ENCODE measurements at regions not wholly inside any gene's neighbourhood (a gene's known extent, or its start where the extent isn't known, plus 50 kb on each side); places are given as distances from the start of the nearest gene placed in this dataset.

DNA sequence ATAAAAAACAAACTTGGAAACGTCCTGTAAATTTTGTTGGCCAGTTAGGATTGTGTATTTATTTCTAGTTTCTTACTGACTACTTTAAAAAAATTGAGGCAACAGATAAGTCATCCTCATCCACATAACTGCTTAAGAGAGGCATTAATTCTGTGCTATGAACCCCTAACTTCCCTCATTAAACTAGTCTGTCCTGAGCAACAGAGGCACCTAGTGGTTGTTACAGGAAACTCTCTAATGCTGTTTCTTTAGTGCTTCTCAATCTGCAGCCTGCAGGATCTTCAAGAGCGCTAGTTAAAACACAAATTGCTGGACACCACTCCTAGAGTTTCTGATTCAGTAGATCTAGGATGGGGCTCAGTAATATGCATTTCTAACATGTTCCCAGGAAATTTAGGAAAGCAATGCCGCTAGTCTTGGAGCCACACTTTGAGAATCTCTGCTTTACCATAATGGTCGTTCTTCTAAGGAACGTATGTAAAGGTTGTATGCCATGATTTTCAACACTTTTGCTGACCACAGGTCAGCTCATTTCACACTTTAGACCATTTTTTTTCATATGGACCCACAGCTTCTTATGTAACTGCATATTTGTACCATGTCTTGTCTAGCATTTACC, 410.1 kb upstream of the SMARCA2 start:
- TF ChIP-seq, protein P1, sequence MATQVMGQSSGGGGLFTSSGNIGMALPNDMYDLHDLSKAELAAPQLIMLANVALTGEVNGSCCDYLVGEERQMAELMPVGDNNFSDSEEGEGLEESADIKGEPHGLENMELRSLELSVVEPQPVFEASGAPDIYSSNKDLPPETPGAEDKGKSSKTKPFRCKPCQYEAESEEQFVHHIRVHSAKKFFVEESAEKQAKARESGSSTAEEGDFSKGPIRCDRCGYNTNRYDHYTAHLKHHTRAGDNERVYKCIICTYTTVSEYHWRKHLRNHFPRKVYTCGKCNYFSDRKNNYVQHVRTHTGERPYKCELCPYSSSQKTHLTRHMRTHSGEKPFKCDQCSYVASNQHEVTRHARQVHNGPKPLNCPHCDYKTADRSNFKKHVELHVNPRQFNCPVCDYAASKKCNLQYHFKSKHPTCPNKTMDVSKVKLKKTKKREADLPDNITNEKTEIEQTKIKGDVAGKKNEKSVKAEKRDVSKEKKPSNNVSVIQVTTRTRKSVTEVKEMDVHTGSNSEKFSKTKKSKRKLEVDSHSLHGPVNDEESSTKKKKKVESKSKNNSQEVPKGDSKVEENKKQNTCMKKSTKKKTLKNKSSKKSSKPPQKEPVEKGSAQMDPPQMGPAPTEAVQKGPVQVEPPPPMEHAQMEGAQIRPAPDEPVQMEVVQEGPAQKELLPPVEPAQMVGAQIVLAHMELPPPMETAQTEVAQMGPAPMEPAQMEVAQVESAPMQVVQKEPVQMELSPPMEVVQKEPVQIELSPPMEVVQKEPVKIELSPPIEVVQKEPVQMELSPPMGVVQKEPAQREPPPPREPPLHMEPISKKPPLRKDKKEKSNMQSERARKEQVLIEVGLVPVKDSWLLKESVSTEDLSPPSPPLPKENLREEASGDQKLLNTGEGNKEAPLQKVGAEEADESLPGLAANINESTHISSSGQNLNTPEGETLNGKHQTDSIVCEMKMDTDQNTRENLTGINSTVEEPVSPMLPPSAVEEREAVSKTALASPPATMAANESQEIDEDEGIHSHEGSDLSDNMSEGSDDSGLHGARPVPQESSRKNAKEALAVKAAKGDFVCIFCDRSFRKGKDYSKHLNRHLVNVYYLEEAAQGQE (IDR thresholded peaks at IDR 0.05; ENCODE audit: borderline replicate concordance) = no peak
- TF ChIP-seq CTCF (IDR thresholded peaks at IDR 0.05; ENCODE audit: poor library complexity, severe bottlenecking) = peak; percentile 32
- TF ChIP-seq EZH2 (IDR thresholded peaks at IDR 0.05; ENCODE audit: borderline replicate concordance, insufficient read depth, low read length, poor library complexity, severe bottlenecking) = no peak
- TF ChIP-seq POLR2AphosphoS5 (IDR thresholded peaks at IDR 0.05) = no peak

Measured in neural cell (in vitro differentiated cells).